CD4-positive, alpha-beta T cell treated with Interleukin-10 for 1 hour (primary cell): ENCODE measurements at regions not wholly inside any gene's neighbourhood (a gene's known extent, or its start where the extent isn't known, plus 50 kb on each side); places are given as distances from the start of the nearest gene placed in this dataset.

Experiments
- DNase-seq: peaks from one replicate; pipeline ENCODE4 v3.0.0-alpha.2; 2020

GRCh38 chr9:776086-776485 is 65.4 kb upstream of the DMRT1 start:
- no peak for DNase-seq

- no peak for DNase-seq
Measured at GRCh38 chr9:777978-778377, 63.5 kb upstream of the DMRT1 start.

- DNase-seq: no peak
Measured at GRCh38 chr9:784202-784601, 57.3 kb upstream of the DMRT1 start.

- DNase-seq: no peak
Measured at GRCh38 chr9:784916-785315, 56.6 kb upstream of the DMRT1 start.

- DNase-seq: no peak
Measured at GRCh38 chr9:785997-786396, 55.5 kb upstream of the DMRT1 start.

GRCh38 chr9:786405-786804 is 55.1 kb upstream of the DMRT1 start:
- no peak for DNase-seq

GRCh38 chr9:788777-789176 is 52.7 kb upstream of the DMRT1 start:
- no peak for DNase-seq
